ENCODE measurements at regions not wholly inside any gene's neighbourhood (a gene's known extent, or its start where the extent isn't known, plus 50 kb on each side); places are given as distances from the start of the nearest gene placed in this dataset.

DNA sequence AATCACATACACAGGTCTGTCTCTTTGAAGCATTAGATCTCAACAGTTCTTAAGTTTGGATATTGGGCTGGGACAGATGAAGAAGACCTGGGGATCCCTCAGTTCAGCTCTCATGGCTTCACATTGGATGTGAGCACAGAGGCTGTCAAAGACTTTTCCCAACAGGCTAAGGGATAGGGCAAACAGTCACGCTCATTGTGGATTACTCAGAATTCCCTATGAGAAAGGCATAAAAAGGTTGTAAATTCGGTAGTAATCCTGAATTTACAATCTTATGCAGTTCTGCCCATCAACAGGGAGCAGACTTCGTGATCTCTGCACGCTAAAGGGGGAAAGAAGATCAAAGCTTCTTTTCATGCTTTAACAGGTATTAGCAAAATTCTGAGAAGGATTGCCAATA, 448.4 kb downstream of the DAD1 start:
- no peak for DNase-seq
- H3K4me3 ChIP-seq = no peak overlapping the region
- no peaks in the 10 kb centered on the region for H3K9me3 ChIP-seq
- intact Hi-C loops (cut with DNase I; ENCODE audit: low total_unique reads) = no loop called here
- H3K27ac ChIP-seq = no peak overlapping the region
- no peaks in the 10 kb centered on the region for H3K36me3 ChIP-seq
- TF ChIP-seq, protein P1, sequence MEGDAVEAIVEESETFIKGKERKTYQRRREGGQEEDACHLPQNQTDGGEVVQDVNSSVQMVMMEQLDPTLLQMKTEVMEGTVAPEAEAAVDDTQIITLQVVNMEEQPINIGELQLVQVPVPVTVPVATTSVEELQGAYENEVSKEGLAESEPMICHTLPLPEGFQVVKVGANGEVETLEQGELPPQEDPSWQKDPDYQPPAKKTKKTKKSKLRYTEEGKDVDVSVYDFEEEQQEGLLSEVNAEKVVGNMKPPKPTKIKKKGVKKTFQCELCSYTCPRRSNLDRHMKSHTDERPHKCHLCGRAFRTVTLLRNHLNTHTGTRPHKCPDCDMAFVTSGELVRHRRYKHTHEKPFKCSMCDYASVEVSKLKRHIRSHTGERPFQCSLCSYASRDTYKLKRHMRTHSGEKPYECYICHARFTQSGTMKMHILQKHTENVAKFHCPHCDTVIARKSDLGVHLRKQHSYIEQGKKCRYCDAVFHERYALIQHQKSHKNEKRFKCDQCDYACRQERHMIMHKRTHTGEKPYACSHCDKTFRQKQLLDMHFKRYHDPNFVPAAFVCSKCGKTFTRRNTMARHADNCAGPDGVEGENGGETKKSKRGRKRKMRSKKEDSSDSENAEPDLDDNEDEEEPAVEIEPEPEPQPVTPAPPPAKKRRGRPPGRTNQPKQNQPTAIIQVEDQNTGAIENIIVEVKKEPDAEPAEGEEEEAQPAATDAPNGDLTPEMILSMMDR (IDR thresholded peaks at IDR 0.05) = no peak
- H3K4me1 ChIP-seq = no peaks in the 10 kb centered on the region
- no peaks in the 10 kb centered on the region for H3K27me3 ChIP-seq

GRCh38 chr14:22131749-22132476, 457.1 kb downstream of the DAD1 start:
- Histone ChIP-seq H3K9me3 (no peaks in the 10 kb centered on the region), H3K27me3 (no peaks in the 10 kb centered on the region), H3K4me1 (no peaks in the 10 kb centered on the region), H3K27ac (no peak overlapping the region), H3K36me3 (no peaks in the 10 kb centered on the region), H3K4me3 (no peak overlapping the region)
- TF ChIP-seq, protein P1 (IDR thresholded peaks at IDR 0.05) = no peak
- DNase-seq = no peak
- intact Hi-C loops (cut with DNase I; ENCODE audit: low total_unique reads) = no loop called here

GRCh38 chr14:22124073-22124613, 450.5 kb upstream of the OR4E1 start:
- TF ChIP-seq, protein P1 (IDR thresholded peaks at IDR 0.05) = no peak
- DNase-seq = no peak
- H3K36me3 ChIP-seq = no peaks in the 10 kb centered on the region

GRCh38 chr14:22122829-22123560, 449.4 kb upstream of the OR4E1 start:
- Histone ChIP-seq H3K27me3 (no peaks in the 10 kb centered on the region), H3K27ac (no peak overlapping the region), H3K9me3 (no peaks in the 10 kb centered on the region), H3K4me1 (no peaks in the 10 kb centered on the region), H3K4me3 (no peak overlapping the region), H3K36me3 (no peaks in the 10 kb centered on the region)
- no peak for DNase-seq
- intact Hi-C loops (cut with DNase I; ENCODE audit: low total_unique reads) = no loop called here
- TF ChIP-seq, protein P1 (IDR thresholded peaks at IDR 0.05) = no peak

More at GRCh38 chr14:22124073-22124613, 450.5 kb upstream of the OR4E1 start:
- Histone ChIP-seq H3K9me3 (no peaks in the 10 kb centered on the region), H3K27me3 (no peaks in the 10 kb centered on the region), H3K4me3 (no peak overlapping the region), H3K27ac (no peak overlapping the region), H3K4me1 (no peaks in the 10 kb centered on the region)
- intact Hi-C loops (cut with DNase I; ENCODE audit: low total_unique reads) = no loop called here

GRCh38 chr14:22122227-22122818, 448.7 kb upstream of the OR4E1 start:
- H3K36me3 ChIP-seq = no peaks in the 10 kb centered on the region
- no peaks in the 10 kb centered on the region for H3K4me1 ChIP-seq
- H3K4me3 ChIP-seq = no peak overlapping the region
- no peak overlapping the region for H3K27ac ChIP-seq
- H3K9me3 ChIP-seq = no peaks in the 10 kb centered on the region
- intact Hi-C loops (cut with DNase I; ENCODE audit: low total_unique reads) = no loop called here
- no peak for DNase-seq
- no peaks in the 10 kb centered on the region for H3K27me3 ChIP-seq
- TF ChIP-seq, protein P1 (IDR thresholded peaks at IDR 0.05) = no peak
